DMS153 treated with DMSO at 0.1 percent for 48 hours (cell line): ENCODE measurements at regions not wholly inside any gene's neighbourhood (a gene's known extent, or its start where the extent isn't known, plus 50 kb on each side); places are given as distances from the start of the nearest gene placed in this dataset.
A peak's percentile ranks its signal among the peaks of the same experiment; 100 is the strongest.

Source experiments
- DNase-seq: peaks from one replicate; lab custom pipeline; 2025; ENCODE audit not compliant: unreplicated experiment; lab: John Stamatoyannopoulos, UW

- DNase-seq = no peak
Measured at GRCh38 chr1:221184131-221184794, 305.0 kb downstream of the HLX start.

- no peak for DNase-seq
Measured at GRCh38 chr1:221187174-221187573, 307.9 kb downstream of the HLX start.

DNA sequence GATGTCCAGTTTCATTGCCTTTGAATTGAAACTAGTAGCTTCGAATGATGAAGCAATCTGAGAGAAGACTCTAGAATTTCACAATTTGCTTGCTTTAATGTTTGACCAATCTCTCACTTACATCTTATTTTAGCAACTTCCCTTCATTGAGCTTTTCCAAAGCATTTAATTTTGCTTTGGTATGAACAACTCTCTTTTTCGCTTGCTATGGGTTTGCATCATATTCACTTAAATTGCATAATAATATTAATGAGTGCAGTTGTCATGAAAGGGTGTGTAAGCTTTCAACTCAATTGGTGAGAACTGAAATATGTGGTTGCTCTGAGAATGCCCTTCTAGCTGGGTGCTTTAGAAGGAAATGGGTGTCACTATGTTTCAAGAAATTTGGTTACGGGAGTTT is 309.2 kb downstream of the HLX start:
- DNase-seq = no peak

DNA sequence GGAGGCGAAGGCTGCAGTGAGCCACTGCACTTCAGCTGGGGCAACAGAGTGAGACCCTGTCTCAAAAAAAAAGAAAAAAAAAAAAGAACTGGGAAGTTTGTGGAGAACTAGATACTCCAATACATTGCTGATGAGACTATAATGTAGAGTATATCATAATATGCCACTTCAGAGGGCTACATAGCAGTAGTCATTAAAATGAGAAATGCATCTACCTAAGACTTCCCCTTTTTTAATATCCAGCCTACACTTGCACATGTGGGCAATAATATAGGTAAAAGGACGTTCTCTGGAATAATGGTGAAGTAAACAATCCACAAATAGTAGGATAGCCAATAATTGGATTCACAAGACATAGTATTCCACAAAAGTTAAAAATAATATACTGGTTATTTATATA is 311.0 kb downstream of the HLX start:
- no peak for DNase-seq

- DNase-seq = no peak
Measured at GRCh38 chr1:221192055-221192454, 312.8 kb downstream of the HLX start.

- no peak for DNase-seq
Measured at GRCh38 chr1:221200464-221200863, 321.2 kb downstream of the HLX start.

- no peak for DNase-seq
Measured at GRCh38 chr1:221201773-221202172, 322.5 kb downstream of the HLX start.

DNA sequence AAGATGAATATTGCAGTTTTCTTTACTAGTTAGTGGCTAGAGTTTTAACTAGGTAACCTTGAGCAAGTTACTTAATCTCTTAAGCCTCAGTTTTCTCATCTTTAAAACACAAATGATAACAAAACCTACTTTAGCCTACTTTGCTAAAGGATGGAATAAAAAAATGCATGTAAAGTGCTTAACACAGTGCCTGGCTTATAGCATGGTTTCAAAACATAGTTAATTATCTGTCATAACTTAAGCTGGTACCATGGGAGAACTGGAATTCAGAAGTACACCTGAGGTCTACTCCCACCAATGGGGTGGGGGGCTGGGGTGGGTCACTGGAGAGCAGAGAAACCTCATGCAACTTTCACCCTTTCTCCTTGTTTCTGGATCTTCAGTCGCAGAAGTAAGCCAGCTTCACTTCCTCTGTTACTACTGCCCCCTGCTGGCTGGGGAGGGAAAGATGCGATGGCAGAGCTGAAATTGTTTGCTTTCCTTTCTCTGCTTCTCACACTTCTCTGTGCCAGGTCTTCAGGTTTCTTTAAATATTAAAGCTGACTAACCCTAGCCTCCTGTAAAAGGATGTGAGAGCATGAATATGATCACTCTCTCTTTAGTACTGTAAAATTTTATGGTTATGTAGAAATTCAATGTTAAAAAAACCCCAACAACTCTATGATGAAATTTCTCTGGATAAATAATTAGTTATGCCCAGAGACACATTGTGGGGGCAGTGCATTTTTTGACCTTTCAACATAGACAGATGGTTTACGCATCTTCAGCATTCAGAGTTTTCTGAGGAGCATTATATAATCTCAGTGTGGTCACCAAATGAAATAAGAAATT is 324.2 kb downstream of the HLX start:
- peak; percentile 60 for DNase-seq

DNA sequence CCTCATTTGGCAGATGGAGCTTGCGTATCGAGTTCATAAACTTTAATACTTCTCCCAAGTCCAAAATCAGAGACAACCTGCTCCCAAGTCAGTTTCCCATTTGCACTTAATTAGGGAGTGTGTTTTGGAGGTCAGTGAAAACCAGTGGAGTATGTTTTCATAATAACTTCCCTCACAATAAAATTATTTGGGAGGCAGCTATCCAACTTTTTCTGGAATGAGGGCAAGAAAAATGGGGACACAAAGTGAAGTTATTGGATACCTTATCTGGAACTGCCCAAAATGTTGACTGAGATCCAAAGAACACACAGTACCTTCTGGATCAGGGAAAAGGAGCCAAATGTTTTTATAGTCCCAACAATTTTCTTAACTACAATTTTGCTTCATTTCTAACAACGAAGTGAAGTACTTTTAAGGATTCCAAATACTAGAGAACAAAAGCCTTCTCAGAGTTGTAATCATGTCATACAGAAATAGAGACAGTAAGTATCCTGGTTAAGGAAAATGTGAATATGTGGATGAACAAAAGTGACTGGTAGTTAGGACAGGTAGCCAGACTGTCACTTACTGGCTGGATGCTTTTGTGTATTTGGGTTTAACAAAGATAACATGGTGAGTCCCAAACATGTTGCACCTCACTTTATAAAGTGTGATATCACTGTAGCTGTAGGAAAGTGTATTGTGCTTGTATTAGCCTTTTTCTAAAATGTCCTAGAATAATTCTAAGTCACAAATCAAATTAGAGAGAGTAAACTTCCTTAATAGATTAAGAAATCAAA is 325.0 kb downstream of the HLX start:
- no peak for DNase-seq

GRCh38 chr1:221206076-221206475 is 326.8 kb downstream of the HLX start:
- DNase-seq = no peak

DNA sequence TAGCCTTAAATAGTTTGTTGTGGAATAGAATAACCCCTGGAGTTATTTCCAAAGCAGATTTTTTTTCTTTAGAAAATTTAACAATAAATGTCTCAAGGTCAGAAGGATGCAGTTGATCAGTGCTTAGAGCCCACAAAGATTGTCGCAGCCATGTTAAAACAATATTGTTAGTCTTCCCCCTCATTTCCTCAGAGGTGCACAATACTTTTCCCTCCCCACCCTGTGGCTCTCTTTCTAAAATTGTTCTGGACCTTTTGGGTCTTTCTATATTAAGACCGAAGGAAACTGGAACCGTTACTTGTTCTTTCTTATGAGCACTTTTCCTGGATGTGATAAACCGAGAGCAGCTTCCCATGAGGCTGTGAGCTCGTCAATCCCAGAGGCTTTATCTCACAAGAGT is 333.7 kb downstream of the HLX start:
- DNase-seq = no peak

DNA sequence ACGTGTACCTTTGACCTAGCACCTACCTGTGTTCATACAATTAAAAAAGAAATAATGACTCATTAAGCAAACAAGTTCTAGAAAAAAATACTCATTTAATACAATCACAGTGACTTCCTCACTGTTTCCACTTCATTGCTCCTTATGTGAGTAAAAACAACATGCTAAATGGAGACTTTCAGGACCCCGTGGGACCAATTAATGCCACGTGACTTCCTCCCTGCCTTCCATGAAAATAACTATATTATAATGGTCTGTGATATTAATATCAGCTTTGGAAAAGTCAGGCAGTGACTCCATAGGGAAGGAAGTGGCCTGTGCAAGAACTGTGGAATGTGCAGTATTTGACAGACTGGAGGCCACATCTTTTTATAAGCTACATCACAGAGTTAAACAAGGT is 337.8 kb downstream of the HLX start:
- DNase-seq = no peak

- DNase-seq = no peak
Measured at GRCh38 chr1:221223281-221223680, 344.0 kb downstream of the HLX start.

GRCh38 chr1:221227460-221227859 is 348.2 kb downstream of the HLX start:
- no peak for DNase-seq

DNA sequence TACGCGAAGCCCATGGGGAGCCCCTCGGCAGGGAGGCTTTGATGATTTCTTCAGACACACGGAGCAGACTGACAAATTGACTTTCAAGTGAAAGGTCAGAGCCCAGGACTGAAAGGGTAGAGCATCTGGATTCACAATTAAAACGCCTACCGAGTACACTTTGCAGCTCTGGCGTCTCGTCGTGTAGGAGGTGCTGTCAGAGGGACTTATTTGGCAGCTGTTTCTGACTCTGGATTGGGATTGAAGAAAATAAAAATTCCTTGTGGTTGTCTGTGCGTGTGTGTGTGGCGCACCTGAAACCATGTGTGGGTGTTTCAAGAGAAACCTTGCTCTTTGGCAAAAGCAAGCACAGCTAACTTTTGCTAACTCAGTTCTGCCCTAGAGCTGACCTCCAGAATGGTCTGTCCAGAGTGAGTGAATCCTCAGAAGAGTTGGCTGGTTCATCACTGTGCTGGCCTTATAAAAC is 348.7 kb downstream of the HLX start:
- no peak for DNase-seq

GRCh38 chr1:221228594-221228993 is 349.4 kb downstream of the HLX start:
- DNase-seq = peak; percentile 42

- peak; percentile 85 for DNase-seq
Measured at GRCh38 chr1:221230605-221231004, 351.4 kb downstream of the HLX start.

- DNase-seq = no peak
Measured at GRCh38 chr1:221234791-221235190, 355.5 kb downstream of the HLX start.

DNA sequence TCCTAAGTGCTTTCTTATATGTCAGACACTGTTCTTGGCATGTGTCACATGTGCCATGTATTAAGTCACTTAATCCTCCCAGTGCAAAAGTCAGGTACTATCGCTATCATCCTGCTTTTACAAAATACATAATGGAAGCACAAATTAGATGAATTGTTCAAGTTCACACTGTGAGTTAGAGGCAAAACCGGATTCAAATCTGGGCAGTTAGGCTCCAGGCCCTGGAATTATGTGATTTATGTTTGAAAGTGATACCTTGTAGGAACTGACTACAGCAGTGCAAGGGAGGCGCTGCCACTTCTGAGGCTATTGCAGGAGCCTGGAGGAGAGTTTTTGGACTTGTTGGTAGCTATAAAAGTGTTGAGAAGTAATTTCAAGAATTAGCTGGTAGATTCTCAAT is 358.3 kb downstream of the HLX start:
- no peak for DNase-seq

DNA sequence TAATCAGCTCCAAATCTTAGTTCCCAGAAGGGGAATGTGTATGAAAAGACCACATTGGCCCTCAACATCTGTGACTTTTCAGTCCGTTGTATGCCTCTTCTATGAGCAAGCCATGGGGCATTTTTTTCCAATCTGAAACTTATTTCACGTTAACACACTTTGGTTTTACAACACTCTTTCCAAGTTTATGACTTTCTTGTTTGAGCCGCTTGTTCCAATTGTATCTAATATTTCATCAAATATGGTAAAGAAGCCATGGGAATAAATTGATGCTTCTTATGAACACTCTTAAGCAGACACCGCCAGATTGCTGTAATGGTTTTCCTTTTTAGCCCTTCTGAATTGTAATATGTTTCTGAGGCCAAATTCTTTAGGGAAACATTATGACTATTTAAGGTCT is 359.9 kb downstream of the HLX start:
- no peak for DNase-seq

- no peak for DNase-seq
Measured at GRCh38 chr1:221239792-221240191, 360.5 kb downstream of the HLX start.

- no peak for DNase-seq
Measured at GRCh38 chr1:221240690-221241089, 361.4 kb downstream of the HLX start.
